PC-9 (cell line): ENCODE measurements at regions not wholly inside any gene's neighbourhood (a gene's known extent, or its start where the extent isn't known, plus 50 kb on each side); places are given as distances from the start of the nearest gene placed in this dataset.

Experiments used
- EZH2 ChIP-seq: fragments of 200-600 bp; sonication (generic); IDR thresholded peaks from 2 replicates; pipeline ENCODE4 v1.8.0; 2017; ENCODE audit warnings: antibody characterized with exemption, low read depth
- TF ChIP-seq, protein P1 (sequence below): fragments of 200-600 bp; sonication (generic); conservative IDR thresholded peaks from 2 replicates; pipeline ENCODE4 v1.6.1; 2017; ENCODE audit warnings: mixed run types, antibody characterized with exemption, mild to moderate bottlenecking, moderate library complexity

DNA sequence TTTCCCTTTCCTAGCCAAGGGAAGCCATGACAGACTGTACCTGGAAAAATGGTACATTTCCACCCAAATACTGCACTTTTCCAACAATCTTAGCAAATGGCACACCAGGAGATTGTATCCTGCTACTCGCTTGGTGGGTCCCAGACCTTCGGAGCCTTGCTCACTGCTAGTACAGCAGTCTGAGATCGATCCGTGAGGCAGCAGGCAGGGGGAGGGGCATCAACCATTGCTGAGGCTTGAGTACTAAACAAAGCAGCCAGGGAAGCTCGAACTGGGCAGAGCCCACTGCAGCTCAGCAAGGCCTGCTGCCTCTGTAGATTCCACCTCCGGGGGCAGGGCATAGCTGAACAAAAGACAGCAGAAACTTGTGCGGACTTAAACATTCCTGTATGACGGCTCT, 218.8 kb downstream of the LRIG3 start:
- TF ChIP-seq, protein P1, sequence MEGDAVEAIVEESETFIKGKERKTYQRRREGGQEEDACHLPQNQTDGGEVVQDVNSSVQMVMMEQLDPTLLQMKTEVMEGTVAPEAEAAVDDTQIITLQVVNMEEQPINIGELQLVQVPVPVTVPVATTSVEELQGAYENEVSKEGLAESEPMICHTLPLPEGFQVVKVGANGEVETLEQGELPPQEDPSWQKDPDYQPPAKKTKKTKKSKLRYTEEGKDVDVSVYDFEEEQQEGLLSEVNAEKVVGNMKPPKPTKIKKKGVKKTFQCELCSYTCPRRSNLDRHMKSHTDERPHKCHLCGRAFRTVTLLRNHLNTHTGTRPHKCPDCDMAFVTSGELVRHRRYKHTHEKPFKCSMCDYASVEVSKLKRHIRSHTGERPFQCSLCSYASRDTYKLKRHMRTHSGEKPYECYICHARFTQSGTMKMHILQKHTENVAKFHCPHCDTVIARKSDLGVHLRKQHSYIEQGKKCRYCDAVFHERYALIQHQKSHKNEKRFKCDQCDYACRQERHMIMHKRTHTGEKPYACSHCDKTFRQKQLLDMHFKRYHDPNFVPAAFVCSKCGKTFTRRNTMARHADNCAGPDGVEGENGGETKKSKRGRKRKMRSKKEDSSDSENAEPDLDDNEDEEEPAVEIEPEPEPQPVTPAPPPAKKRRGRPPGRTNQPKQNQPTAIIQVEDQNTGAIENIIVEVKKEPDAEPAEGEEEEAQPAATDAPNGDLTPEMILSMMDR = no peak
- no peak for TF ChIP-seq EZH2
